ENCODE measurements at regions not wholly inside any gene's neighbourhood (a gene's known extent, or its start where the extent isn't known, plus 50 kb on each side); places are given as distances from the start of the nearest gene placed in this dataset.
"Not testable (repeated sequence)": the region's sequence is repeated elsewhere in the genome, so short reads cannot be mapped to it uniquely, and the experiment has no call there.

DNA sequence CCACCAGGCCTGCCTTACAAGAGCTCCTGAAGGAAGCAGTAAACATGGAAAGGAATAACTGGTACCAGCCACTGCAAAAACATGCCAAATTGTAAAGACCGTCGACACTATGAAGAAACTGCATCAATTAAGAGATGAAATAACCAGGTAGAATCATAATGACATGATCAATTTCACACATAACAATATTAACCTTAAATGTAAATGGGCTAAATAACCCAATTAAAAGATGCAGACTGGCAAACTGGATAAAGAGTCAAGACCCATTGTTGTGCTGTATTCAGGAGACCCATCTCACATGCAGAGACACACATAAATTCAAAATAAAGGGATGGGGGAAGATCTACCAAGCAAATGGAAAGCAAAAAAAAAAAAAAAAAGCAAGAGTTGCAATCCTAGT is 179.0 kb upstream of the ETV3 start:
- not testable (repeated sequence) for FAIRE-seq

DNA sequence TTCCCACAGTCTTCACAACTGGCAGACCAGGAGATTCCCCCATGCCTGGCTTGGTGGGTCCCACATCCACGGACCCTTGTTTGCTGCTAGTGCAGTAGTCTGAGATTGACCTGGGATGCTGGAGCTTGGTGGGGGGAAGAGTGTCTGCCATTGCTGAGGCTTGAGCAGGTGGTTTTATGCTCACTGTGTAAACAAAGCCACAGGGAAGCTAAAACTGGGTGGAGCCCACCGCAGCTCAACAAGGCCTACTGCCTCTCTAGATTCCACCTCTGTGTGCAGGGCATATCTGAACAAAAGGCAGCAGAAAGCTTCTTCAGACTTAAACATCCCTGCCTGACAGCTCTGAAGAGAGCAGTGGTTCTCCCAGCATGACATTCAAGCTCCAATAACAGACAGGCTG is 177.3 kb upstream of the ETV3 start:
- FAIRE-seq: no peak

DNA sequence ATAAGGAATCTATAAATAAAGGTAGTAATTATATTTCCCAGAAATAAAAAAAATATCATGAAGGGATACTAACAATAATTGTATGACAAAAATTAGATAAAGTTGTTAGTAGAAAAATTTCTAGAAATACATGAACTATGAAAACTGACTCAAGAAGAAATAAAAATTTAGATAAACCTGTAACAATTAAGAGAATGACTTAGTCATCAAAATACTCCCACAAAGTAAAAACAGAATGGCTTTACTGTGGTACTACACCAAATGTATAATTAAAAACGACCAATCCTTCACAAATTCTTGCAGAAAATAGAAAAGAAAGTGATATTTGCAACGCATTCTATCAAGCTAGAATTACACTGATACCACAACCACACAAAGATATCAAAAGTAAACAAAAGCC is 176.2 kb upstream of the ETV3 start:
- no peak for FAIRE-seq

DNA sequence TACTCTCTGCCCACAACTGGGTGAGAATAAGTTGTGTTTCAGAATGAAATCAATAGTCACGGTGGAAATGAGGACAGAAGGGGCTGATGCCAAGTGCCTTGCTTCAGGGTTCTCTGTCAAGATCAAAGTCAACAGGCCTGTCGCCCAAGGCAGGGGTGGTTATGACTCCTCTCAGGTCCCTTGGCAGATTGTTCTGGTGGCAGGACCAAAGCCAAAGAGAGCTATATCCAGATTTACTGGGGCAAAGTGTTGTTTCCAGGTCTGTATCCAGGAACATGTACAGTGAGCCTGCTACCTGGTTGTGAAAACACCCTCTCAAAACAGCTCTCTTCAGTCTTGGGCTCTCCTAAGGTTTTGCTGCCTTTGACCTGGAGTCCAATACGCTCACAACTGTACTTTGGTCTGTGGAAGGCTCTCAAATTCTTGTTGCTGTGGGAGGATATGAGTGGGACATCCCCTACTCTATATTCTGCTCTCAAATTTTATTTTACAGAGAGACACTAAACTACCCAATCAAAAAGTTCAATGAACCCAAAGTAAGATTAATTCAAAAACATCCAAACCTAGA is 175.1 kb upstream of the ETV3 start:
- FAIRE-seq: no peak

DNA sequence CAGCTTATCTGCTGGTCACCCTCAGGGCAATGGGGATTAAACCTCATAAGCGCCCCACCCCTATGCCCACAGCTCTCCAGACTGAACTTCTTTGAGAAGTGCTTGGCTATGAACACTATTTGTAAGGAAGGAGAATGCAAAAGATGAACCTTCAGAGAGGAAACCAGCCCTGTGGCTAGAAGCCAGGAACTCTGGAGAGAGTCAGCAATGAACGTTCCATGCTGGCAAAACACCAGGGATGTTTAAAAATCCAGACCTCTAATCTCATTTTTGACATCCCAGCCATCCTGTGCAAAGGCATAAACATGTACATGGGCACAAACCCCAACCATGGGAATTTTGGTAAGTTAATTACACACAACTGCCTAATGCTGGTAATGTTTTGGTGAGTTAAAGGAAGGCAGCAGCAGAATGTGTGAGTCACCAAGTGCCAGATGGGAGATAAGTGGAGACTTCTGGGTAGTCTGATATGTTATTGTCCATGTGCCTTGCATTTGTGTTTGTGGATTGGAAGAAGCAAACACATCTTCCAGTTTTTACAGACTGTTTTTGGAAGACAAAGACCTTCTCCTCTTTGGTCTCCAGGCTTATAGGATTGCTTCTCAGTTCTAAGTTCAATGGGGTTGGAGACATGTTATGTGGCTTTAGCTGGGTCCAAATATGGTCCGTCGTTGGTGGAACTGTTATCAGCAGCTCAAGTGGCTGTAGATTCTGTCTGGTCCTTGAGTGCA is 174.1 kb upstream of the ETV3 start:
- no peak for FAIRE-seq

DNA sequence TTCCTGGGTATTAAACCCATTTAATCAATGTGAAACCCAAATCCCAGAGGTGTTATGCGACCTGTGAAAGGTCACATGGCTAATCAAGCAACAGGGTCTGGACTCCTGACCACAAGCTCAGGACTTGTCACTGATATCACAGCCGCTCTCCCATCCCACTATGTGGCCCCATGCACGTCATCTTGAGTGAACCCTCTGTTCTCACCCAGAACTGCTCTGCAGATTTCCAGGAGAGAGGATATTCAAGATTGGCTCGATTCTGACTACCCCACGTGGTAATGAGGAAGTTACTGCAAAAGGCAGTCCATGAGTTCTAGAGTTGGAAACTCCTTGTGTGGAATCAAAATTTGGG is 173.5 kb upstream of the ETV3 start:
- FAIRE-seq: no peak

DNA sequence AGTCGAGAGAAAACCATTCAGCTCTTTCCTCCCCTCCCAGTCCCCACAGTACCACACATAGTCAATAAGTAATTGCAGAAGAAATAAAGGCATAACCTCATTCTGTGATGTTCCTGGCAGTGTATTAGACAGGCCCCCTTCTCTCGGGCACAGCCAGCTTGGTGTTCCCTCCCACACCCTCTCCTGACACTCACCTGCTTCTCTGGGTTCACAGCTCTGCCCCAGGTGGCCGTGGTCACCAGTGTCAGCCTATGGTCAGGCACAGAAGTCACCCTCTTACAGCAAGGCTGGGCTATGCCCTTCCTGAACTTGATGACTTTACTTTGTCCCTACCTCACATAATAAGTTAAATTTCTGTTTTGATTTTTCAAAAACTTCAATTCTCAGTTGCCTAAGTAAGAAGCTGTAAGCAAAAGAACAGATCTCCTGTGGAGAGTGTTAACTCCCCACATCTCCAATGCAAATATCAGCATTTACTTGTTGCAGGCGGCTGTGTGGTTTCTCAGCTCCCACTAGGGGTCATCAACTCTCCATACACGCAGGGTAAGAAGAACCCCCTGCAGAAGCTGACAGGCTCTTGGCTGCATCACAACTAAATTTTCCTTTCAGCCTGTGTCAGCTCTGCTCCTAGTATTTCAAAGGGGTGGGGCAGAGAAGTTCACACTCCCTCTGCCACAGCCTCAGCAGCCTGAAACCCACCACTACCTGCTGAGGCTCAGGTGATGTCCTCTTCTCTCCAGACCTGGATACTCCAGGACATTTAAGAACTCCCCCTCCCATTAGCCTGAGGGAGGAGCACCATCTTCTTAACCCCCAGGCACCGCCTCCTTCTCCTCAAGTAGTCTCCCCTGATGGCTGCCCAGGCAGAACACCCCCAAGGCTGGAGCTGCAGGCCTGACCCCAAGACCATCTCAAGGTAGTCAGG is 172.9 kb upstream of the ETV3 start:
- not testable (repeated sequence) for FAIRE-seq

DNA sequence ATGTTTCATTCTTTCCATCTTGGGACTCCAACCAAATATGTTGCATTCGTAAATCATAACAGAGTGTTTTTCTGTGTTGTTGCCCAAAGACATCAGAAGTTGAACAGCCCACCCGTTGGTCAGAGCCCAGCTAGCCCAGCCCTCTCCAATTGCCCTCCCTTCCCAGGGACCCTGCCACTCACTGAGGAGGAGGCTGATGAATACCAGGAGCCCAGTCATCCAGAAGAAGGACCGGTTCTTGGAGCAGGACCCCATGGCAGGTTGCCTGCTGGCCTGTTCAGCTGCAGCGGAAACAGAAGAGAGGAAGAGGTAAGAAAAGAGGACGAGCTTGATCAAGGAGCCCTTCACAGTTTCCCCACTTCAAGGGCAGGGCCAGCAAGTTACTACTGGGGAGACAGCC is 172.2 kb upstream of the ETV3 start:
- FAIRE-seq: no peak

DNA sequence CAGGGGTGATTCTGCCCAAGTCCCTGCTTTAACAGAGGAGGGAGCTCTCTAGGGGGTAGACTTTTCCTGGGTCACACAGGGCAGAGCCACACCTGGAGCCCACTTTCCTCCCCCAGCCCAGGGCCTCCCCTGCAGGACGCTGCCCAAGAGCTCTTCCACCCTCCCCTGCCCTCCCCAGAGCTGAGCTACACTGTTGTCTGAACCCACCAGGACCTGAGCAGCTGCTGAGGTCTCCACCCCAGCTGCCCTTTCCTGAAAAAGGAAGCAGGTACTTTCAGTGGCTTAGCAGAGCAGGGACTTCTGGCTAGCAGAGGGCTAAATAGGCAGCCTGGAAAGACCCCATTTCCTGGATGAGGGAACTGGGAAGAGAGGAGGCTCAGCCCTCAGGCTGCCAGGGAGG is 169.3 kb upstream of the ETV3 start:
- FAIRE-seq: no peak

DNA sequence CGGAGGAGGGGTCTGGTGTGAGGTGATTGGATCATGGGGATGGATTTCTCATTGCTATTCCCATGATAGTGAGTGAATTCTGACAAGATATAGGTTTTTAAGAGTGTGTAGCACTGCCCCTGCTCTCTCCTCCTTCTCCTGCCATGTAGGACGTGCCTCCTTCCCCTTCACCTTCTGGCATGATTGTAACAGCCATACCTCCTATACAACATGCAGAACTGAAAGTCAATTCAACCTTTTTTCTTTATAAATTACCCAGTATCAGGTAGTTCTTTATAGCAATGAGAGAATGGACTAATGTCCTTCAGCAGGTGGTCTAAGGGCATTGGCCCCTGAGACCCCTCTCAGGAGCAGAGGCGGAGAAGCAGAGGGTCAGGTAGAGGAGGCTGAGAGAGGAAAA is 168.7 kb upstream of the ETV3 start:
- FAIRE-seq: no peak

DNA sequence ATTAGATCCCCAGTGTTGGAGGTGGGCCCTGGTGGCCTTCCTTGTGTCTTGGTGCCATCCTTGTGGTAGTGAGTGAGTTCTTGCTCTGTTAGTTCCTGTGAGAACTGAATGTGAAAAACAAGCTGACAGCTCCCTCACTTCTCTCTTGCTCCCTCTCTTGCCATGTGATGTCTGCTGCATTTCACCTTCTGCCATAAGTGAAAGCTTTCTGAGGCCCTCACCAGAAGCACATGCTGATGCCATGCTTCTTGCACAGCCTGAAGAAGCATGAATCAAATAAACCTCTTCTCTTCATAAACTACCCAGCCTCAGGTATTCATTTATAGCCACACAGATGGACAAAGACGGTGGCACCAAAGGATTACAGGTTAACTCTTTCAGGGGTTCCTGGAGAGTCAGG is 166.1 kb upstream of the ETV3 start:
- FAIRE-seq: no peak

DNA sequence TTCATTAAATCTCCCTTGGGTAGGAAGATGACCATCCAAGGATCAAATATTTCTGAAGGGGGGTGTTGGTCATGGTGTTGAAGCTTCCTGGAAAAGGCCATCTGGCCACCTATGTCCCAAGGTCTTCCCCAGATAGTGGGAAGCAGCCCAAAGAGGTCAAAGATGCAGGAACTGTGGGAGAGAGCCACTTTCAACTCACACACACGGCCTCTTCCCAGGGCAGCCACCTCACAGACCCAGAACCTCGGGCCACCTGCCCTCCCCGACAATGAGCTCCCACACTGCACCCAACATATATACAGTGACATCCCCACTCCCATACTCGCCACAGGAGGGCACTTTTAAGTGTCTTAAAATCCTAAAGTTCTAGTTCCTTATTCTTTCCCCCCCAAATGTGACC is 164.5 kb upstream of the ETV3 start:
- no peak for FAIRE-seq

DNA sequence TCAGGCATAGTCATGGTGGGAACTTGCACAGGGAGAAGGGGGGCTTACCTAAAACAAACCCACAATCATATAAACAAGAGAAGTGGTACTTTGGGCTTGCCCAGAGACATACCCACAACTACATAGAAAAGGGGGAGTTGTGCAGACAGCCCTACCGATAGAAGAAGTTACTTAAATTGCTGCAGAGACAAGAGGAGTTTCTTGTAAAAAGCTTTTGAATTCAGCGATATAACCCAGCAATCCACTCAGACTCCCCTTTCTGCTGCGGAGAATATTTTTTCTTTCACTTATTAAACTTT is 164.0 kb upstream of the ETV3 start:
- FAIRE-seq: no peak

DNA sequence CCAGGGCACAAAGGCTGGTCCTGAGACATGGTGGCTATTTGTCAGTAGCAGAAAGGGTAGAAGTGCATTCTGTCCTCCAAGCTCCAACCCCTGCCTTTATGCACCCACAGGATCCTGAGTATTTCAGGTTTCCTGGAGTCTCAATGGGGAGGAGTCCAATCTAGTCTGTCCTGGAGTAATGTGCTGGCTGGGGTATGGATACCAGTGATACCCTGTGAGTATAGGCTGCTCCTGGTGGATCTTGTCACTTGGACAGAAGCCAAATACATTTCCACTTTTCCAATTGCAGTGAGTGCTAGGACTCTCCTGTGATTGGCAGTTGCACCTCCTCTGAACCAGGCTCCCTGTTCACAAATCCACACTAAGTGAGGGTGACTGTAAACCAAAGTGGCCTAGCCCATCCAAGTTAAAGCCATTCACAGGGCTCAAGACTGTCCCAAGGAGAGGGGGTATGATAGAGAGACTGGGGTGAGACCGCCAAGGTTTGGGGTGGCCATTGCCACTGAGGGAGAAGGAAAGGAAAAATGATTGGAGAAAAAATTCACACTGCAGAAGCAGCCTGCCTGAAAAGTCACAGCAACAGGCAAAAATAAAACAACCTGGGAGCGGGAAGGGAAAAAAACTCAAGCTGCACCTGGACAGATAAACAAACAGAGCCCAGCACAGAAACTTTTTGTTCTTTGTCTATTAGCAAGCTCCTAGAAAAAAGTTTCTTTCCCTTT is 163.4 kb upstream of the ETV3 start:
- FAIRE-seq: no peak

DNA sequence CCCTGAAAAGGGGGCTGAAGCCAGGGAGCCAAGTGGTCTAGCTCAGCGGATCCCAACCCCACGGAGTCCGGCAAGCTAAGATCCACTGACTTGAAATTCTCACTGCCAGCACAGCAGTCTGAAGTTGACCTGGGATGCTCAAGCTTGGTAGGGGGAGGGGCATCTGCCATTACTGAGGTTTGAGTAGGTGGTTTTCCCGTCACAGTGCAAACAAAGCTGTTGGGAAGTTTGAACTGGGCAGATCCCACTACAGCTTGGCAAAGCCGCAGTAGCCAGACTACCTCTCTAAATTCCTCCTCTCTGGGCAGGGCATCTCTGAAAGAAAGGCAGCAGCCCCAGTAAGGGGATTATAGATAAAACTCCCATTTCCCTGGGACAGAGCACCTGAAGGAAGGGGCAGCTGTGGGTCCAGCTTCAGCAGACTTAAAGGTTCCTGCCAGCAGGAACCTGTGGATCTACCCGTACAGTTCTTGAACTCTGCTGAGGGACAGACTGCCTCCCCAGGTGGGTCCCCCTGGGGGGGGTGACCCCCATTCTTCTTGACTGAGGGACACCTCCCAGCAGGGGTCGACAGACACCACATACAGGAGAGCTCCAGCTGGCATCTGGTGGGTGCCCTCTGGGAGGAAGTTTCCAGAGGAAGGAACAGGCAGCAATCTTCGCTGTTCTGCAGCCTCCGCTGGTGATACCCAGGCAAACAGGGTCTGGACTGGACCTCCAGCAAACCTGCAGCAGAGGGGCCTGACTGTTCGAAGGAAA is 156.4 kb upstream of the ETV3 start:
- not testable (repeated sequence) for FAIRE-seq

DNA sequence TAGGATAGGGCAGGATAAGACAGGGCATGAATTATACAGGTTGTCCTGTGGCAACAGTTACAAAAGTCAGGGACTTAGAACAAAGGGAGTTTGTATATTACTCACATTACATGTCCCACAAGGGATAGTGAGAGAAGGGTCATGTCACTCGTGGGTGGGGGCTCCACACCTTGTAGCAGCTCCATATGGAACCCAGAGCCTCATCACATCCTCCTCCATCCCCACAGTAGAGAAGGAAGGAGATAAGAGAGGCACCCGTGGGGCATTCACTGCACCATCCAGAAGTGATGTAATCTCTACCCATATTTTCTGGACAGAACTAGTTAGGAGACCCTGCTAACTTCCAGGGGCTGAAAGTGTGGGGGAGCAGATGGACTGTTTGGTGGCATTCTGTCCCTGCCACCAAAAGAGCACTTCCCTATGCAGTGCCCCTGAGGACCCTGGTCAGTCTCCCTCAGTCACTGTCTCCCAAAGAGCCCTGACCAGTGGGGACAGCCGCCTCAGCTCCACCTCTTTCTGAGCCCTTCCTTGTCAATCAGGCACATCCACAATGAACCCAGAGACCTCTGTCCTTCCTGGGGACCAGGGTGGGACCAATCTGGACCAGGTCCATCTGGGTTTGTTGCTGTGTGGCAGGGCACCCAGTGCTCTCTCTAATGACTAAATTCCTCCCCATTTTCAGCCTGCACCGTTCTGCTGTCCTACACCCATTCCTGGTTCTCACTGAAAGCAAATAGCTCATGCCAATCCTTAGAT is 154.8 kb upstream of the ETV3 start:
- no peak for FAIRE-seq

DNA sequence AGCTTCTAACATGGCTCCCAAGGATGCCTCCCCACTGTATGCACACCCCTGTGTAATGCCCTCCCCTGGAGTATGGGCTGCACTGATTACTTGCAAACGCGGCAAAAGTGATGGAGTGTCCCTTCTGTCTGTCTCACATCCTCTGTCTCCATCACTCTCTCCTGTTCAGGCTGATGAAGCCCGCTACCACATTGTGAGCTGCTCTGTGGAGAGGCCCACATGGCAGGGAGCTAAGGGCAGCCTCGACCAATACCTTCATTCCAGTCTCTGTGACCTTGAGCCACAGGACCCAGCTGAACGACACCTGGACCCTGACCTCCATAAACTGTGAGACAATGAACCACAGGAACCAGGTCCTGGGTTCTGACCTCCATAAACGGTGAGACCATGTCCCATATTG is 154.1 kb upstream of the ETV3 start:
- FAIRE-seq: no peak

DNA sequence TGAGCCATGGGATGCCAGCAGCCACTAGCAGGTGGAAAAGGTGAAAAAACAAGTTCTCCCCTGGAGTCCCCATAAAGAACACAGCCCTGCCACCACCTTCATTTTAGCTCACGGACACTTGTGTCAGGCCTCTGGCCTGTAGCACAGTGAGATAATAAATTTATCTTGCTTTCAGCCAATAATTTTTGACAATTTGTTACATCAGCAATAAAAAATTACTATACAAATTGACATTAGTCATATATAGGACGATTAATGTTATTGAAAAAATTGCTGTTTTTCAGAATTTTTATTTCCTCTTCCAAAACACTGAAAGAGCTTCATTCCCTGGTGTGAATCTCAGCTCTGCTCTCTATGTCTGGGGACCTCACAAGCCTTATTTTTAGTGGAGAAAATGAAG is 152.9 kb upstream of the ETV3 start:
- no peak for FAIRE-seq

DNA sequence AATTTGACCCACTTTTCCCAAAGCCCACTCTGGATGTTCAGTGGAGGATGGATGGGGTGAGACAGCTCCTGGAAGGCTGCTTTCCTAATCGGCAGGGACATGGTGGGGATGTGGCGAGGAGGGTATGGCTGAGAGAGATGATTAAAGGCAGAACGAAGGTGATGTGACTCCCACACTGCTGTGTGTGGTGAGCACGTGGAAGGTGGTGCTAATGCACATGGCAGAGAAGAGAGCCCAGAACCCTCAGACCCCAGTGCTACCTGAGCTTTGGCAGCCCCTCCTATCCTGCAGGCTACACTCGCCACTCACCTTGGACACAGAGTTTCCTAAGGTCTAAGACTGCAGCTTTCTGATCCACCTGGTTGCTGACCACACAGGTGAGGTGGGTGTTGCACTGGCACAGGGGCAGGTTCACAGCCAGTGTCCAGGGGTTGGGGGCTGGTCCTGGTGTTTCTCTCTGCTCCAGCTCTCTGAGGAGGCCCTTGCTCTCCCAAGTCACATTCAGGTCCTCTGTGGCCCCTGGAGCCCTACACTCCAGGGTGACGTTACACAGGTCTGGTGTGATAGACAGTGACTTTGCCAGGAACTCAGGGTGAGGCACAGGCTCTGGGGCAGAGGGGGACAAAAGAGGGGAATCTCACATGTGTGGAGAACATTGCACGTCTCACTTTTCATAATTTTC is 151.4 kb upstream of the ETV3 start:
- FAIRE-seq: no peak

DNA sequence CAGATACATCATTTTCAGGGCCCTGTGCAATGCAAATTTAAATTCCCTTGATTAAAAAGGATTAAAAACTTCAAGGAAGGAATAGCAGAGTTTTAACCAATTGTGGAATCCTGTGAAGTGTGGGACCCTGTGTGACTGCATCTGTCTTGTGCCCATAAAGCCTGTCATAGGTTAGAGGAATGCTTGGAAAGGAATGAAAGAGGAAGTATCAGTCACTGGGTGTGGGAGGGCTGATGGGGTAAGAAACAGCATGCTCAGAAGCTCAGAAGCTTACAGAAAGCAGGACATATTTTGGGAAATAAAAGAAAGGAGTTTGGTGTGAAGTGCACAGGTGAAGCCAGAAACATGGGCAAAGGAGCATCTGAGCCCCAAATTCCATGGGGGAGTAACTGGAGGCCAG is 150.8 kb upstream of the ETV3 start:
- FAIRE-seq: no peak

DNA sequence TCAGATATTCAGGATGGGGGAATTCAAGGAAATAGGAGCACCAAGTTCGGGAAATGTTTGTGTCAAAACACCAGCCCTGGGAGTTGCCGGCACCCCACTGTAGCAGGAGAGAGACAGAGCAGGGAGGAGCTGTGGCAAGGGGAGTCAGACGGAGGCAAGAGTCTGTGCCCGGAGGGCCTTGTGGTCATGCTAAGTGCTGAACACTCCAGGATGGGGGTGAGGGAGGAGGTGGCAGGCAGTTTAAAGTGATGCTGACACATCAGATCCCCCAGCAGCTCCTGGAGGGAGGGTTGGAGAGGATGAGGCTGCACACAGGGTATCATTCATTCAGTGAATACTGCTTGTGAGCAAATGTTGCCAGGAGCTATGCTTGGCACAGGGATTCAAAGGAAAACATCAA is 150.3 kb upstream of the ETV3 start:
- FAIRE-seq: no peak

DNA sequence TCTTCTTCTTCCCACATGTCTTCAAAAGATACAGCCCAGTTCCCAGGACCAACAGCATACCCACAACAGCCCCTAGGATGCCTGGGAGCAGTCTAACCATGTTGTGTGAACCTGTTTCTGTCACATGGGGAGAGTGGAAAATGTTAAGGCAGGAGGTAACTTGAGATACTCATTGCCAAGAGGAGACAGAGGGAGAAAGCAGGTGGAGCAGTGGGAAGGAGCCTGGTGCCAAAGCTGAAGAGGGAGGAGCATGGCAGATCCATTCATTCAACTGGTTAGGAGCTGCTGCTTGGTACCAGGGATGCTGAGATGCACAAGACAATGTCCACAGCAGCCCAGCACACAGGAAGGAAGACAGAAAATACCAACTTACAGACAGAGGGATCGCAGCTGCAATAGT is 149.8 kb upstream of the ETV3 start:
- no peak for FAIRE-seq
